ENCODE measurements at regions not wholly inside any gene's neighbourhood (a gene's known extent, or its start where the extent isn't known, plus 50 kb on each side); places are given as distances from the start of the nearest gene placed in this dataset.
"Not testable (repeated sequence)": the region's sequence is repeated elsewhere in the genome, so short reads cannot be mapped to it uniquely, and the experiment has no call there.

- no peaks in the 10 kb centered on the region for H3K27me3 ChIP-seq (ENCODE audit: control insufficient read depth, insufficient read depth, low read length)
- FAIRE-seq = no peak
Observed at GRCh38 chr2:4221845-4222244, 518.5 kb downstream of the DCDC2C start.

DNA sequence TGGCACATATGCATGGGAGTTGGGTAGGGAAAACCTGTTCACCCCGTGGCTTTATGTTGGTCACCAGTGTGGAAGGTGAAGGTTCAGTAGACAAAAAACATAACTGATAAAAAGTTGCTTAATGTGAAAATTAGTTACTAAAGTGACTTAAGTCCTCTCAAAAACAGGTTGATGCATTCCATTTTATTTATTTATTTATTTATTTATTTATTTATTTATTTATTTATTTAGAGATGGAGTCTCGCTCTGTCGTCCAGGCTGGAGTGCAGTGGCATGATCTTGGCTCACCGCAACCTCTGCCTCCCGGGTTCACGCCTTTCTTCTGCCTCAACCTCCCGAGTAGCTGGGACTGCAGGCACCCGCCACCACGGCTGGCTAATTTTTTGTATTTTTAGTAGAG is 541.0 kb downstream of the DCDC2C start:
- not testable (repeated sequence) for H3K4me3 ChIP-seq (ENCODE audit: low read depth, low read length); H3K27me3 ChIP-seq (ENCODE audit: control insufficient read depth, insufficient read depth, low read length); H3K36me3 ChIP-seq (ENCODE audit: control insufficient read depth, insufficient read depth, low read length); DNase-seq (ENCODE audit: low read depth); FAIRE-seq

More at GRCh38 chr2:4221845-4222244, 518.5 kb downstream of the DCDC2C start:
- no peak overlapping the region for H3K4me3 ChIP-seq (ENCODE audit: low read depth, low read length)
- TF ChIP-seq, protein P1, sequence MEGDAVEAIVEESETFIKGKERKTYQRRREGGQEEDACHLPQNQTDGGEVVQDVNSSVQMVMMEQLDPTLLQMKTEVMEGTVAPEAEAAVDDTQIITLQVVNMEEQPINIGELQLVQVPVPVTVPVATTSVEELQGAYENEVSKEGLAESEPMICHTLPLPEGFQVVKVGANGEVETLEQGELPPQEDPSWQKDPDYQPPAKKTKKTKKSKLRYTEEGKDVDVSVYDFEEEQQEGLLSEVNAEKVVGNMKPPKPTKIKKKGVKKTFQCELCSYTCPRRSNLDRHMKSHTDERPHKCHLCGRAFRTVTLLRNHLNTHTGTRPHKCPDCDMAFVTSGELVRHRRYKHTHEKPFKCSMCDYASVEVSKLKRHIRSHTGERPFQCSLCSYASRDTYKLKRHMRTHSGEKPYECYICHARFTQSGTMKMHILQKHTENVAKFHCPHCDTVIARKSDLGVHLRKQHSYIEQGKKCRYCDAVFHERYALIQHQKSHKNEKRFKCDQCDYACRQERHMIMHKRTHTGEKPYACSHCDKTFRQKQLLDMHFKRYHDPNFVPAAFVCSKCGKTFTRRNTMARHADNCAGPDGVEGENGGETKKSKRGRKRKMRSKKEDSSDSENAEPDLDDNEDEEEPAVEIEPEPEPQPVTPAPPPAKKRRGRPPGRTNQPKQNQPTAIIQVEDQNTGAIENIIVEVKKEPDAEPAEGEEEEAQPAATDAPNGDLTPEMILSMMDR (IDR thresholded peaks at IDR 0.05; ENCODE audit: insufficient read depth, low read length, severe bottlenecking) = no peak
- H3K36me3 ChIP-seq (ENCODE audit: control insufficient read depth, insufficient read depth, low read length) = no peaks in the 10 kb centered on the region
- no peak for DNase-seq (ENCODE audit: low read depth)

- no peak overlapping the region for H3K4me3 ChIP-seq (ENCODE audit: low read depth, low read length)
- no peaks in the 10 kb centered on the region for H3K27me3 ChIP-seq (ENCODE audit: control insufficient read depth, insufficient read depth, low read length)
- no peak for FAIRE-seq
- no peaks in the 10 kb centered on the region for H3K36me3 ChIP-seq (ENCODE audit: control insufficient read depth, insufficient read depth, low read length)
- no peak for DNase-seq (ENCODE audit: low read depth)
- TF ChIP-seq, protein P1 (IDR thresholded peaks at IDR 0.05; ENCODE audit: insufficient read depth, low read length, severe bottlenecking) = no peak
Observed at GRCh38 chr2:4246364-4247131, 543.2 kb downstream of the DCDC2C start.

GRCh38 chr2:4247791-4248190 is 544.4 kb downstream of the DCDC2C start:
- TF ChIP-seq, protein P1 (IDR thresholded peaks at IDR 0.05; ENCODE audit: insufficient read depth, low read length, severe bottlenecking) = no peak
- no peak for DNase-seq (ENCODE audit: low read depth)
- FAIRE-seq = no peak

DNA sequence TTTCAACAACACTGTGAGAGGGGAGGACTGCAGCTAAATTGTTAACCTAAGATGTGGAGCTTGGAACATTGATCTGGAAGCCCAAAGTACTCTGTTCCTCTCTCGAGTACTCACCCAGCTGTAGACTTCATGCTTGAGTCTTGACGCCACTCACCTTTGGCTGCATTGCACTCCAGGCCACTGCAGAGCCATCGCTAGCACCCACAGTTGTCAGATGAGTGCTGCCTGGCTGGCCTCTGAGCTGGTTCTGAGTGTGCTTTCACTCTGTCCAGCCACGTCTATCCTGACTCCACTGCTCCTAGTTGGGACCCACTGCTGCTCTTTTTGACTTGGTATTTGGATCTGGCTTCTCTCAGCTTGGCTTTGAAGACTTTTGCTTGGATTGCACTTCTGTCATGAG is 552.1 kb downstream of the DCDC2C start:
- TF ChIP-seq, protein P1 (IDR thresholded peaks at IDR 0.05; ENCODE audit: insufficient read depth, low read length, severe bottlenecking) = no peak
- FAIRE-seq = no peak
- Histone ChIP-seq H3K4me3 (ENCODE audit: low read depth, low read length) (no peak overlapping the region), H3K36me3 (ENCODE audit: control insufficient read depth, insufficient read depth, low read length) (no peaks in the 10 kb centered on the region), H3K27me3 (ENCODE audit: control insufficient read depth, insufficient read depth, low read length) (no peaks in the 10 kb centered on the region)
- no peak for DNase-seq (ENCODE audit: low read depth)

More at GRCh38 chr2:4247791-4248190, 544.4 kb downstream of the DCDC2C start:
- no peaks in the 10 kb centered on the region for H3K27me3 ChIP-seq (ENCODE audit: control insufficient read depth, insufficient read depth, low read length)
- H3K4me3 ChIP-seq (ENCODE audit: low read depth, low read length) = no peak overlapping the region
- H3K36me3 ChIP-seq (ENCODE audit: control insufficient read depth, insufficient read depth, low read length) = no peaks in the 10 kb centered on the region

- Histone ChIP-seq H3K4me3 (ENCODE audit: low read depth, low read length) (no peak overlapping the region), H3K36me3 (ENCODE audit: control insufficient read depth, insufficient read depth, low read length) (no peaks in the 10 kb centered on the region), H3K27me3 (ENCODE audit: control insufficient read depth, insufficient read depth, low read length) (no peaks in the 10 kb centered on the region)
- no peak for FAIRE-seq
- TF ChIP-seq, protein P1 (IDR thresholded peaks at IDR 0.05; ENCODE audit: insufficient read depth, low read length, severe bottlenecking) = no peak
- no peak for DNase-seq (ENCODE audit: low read depth)
Observed at GRCh38 chr2:4256351-4256750, 553.0 kb downstream of the DCDC2C start.
